Ectodermal cell (in vitro differentiated cells): ENCODE measurements at regions not wholly inside any gene's neighbourhood (a gene's known extent, or its start where the extent isn't known, plus 50 kb on each side); places are given as distances from the start of the nearest gene placed in this dataset.

Experiments used
- H3K27ac ChIP-seq: 2 replicates; pipeline ENCODE4 v1.7.0; 2013; ENCODE audit warnings: mild to moderate bottlenecking, low read depth, low read length; ENCODE audit not compliant: insufficient read depth, poor library complexity, severe bottlenecking
- H3K27me3 ChIP-seq: 2 replicates; pipeline ENCODE4 v1.7.0; 2013; ENCODE audit warnings: mild to moderate bottlenecking, low read length; ENCODE audit not compliant: insufficient read depth, control insufficient read depth, poor library complexity, severe bottlenecking
- H3K36me3 ChIP-seq: one replicate; pipeline ENCODE4 v1.7.0; 2013; ENCODE audit warnings: low read length; ENCODE audit not compliant: control insufficient read depth, insufficient read depth
- H3K4me1 ChIP-seq: one replicate; pipeline ENCODE4 v1.7.0; 2013; ENCODE audit warnings: low read length; ENCODE audit not compliant: control insufficient read depth, insufficient read depth
- H3K4me3 ChIP-seq: 2 replicates; pipeline ENCODE4 v1.7.0; 2013; ENCODE audit warnings: low read depth, low read length, control low read depth; ENCODE audit not compliant: insufficient read depth
- H3K9me3 ChIP-seq: 2 replicates; pipeline ENCODE4 v1.7.0; 2013; ENCODE audit warnings: mild to moderate bottlenecking, low read length, moderate library complexity; ENCODE audit not compliant: control insufficient read depth
- WGBS, 2 experiments: methylation state at CpG; one replicate each; pipeline ENCODE4 v1.1.7; 2013; ENCODE audit warnings: missing lambda C conversion rate in 2 of 2; 5-methylcytosine and 5-hydroxymethylcytosine counted together

DNA sequence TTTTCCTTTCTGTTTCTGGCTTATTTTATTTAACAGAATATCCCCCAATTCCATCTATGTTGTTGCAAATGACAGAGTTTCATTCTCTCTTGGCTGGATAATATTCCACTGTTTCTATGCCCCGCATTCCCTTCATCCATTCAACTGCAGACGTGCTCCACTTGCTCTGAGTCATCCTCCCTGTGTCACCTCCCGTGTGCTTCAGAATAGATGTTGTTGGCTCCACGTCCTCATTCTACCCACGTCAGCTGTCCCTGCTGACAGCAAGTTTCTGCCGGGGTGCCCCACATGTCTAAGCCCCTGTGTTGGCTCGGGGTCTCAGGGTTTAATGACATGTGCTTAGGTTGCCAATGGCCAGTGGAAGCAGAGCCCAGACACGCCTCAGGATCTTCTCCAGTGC lies 1041.0 kb downstream of the UQCRFS1 start:
- no peak overlapping the region for H3K4me3 ChIP-seq
- H3K27me3 ChIP-seq: no peaks in the 10 kb centered on the region
- 93 to 94% methylated on average over 8 of the region's 8 CpGs for WGBS, 2 experiments
- peaks cover 26% of the 10 kb centered on the region for H3K4me1 ChIP-seq
- no peaks in the 10 kb centered on the region for H3K36me3 ChIP-seq
- no peak overlapping the region for H3K27ac ChIP-seq
- peaks cover 1% of the 10 kb centered on the region for H3K9me3 ChIP-seq

DNA sequence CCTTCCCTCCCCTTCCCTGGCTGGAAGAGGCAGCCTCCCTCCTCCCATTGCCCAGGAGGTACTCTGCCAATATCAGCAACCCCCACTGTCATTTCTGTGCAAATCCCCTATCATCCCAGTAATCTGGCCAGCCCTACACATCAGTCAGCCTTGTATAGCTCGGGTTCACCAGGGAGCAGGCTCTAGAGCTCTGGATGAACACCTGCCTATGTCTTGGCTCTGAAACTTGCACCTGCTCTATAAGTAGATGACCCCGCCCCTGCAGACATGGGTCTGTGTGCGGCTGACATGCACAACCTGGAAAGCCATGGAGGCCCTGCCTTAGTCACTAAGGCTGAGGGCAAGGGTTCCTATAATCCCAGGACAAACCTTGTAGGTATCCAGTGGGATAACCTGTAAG lies 1042.9 kb downstream of the UQCRFS1 start:
- no peaks in the 10 kb centered on the region for H3K9me3 ChIP-seq
- 75 to 79% methylated on average over 3 of the region's 3 CpGs for WGBS, 2 experiments
- H3K27ac ChIP-seq: no peak overlapping the region
- H3K27me3 ChIP-seq: no peaks in the 10 kb centered on the region
- peaks cover 26% of the 10 kb centered on the region for H3K4me1 ChIP-seq
- no peak overlapping the region for H3K4me3 ChIP-seq
- no peaks in the 10 kb centered on the region for H3K36me3 ChIP-seq

DNA sequence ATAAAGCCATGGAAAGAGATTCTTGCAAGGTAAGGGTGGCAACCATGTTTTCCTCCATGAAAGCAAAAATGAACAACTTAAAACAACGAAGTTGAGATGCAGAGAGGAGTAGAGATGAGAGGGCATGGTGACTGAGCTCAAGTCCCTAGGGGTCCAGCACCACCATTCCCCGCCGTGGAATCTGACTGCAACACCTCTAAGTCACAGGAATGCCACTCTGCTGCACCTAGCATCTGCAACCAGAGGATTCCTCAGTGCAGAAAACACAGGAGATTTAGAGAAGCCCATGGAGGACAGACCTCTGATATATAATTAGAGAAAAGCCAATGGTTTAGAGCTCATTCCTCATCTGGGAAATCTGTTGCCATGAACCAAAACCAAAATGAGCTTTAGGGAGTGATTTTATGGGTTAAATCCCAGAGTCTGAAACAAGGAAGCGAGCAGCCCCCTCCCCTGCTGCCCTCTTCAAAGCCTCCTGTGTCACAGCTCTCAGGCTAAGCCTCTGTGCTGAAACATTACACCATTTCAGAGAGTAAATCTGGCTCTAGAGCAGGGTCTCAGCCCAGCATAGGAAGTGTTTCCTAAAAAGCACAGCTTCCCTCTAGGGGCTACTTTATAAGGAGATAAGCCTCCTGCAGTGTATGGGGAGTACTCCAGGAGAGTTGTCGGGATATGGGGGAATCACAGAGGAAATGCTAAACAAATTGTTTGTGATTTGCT lies 1043.6 kb downstream of the UQCRFS1 start:
- WGBS, 2 experiments: 4 to 7% methylated on average over 5 of the region's 5 CpGs
- Histone ChIP-seq H3K27ac (peak overlapping the region; percentile 85), H3K4me3 (no peak overlapping the region), H3K36me3 (no peaks in the 10 kb centered on the region), H3K27me3 (no peaks in the 10 kb centered on the region), H3K4me1 (peaks cover 31% of the 10 kb centered on the region), H3K9me3 (no peaks in the 10 kb centered on the region)

DNA sequence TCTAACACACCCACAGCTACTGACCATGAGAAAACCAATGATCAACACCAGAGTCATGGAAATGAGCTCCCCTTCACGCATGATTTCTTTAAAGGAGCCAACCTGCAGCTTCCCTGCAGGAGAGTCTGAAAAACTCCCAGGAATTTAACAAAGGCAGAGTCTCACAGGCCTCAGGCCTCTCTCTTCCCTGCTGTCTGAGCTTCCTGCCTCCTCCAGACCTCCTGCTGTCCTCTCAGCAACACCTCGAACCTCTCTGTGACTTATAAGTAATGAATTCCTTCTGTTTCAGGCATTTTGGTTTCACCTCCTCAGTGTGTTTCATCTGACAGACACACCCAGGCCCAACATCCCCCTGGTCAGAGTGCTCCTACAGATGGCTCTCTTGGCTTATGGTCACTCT lies 1044.4 kb downstream of the UQCRFS1 start:
- peaks cover 34% of the 10 kb centered on the region for H3K4me1 ChIP-seq
- no peaks in the 10 kb centered on the region for H3K36me3 ChIP-seq
- no peaks in the 10 kb centered on the region for H3K27me3 ChIP-seq
- no peaks in the 10 kb centered on the region for H3K9me3 ChIP-seq
- peak overlapping the region; percentile 85 for H3K27ac ChIP-seq
- 0 to 3% methylated on average over 2 of the region's 2 CpGs for WGBS, 2 experiments
- H3K4me3 ChIP-seq: no peak overlapping the region

DNA sequence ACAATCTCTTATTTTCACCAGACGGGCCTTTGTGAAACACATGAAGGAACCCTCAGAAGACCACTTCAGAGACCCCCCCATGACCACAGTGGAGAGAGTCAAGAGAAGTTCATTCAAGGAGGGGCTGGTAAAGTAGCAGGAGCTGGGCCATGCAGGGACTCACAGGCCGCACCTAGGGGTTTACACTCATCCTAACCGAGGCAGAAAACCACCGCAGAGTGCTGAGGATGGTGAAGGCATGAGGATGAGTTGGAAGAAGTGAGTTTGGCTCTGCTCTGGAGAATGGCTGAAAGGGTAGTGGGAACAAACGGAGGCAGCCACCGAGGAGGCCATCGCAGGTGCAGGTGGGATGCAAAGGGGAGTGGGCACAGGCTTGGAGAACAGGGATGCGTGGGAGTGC lies 1046.9 kb downstream of the UQCRFS1 start:
- Histone ChIP-seq H3K4me1 (peaks cover 34% of the 10 kb centered on the region), H3K36me3 (no peaks in the 10 kb centered on the region), H3K4me3 (no peak overlapping the region), H3K27ac (no peak overlapping the region), H3K9me3 (no peaks in the 10 kb centered on the region), H3K27me3 (no peaks in the 10 kb centered on the region)
- WGBS, 2 experiments: 80 to 81% methylated on average over 8 of the region's 8 CpGs

DNA sequence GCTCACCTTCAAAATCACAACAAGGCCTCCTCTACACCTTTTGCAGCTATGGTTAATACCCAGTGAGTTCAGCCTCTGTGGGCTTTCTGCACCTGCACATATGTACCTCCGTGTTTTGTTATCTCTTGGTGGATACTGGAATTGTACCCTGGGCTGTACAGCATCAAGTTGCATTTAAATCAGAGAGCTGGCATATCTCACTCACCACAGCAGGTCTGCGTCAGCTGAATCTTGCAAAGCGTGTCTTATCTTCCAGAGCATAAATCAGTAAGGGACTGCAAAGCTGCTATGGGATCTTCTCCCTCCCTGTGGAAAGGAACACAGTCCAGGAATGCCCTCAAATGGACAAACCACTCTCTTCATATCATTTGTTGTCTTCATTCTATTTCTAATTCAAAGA lies 1048.7 kb downstream of the UQCRFS1 start:
- no peak overlapping the region for H3K4me3 ChIP-seq
- no peak overlapping the region for H3K27ac ChIP-seq
- H3K36me3 ChIP-seq: no peaks in the 10 kb centered on the region
- H3K9me3 ChIP-seq: no peaks in the 10 kb centered on the region
- no peaks in the 10 kb centered on the region for H3K27me3 ChIP-seq
- H3K4me1 ChIP-seq: peaks cover 22% of the 10 kb centered on the region
- 94 to 98% methylated on average over 3 of the region's 3 CpGs for WGBS, 2 experiments

DNA sequence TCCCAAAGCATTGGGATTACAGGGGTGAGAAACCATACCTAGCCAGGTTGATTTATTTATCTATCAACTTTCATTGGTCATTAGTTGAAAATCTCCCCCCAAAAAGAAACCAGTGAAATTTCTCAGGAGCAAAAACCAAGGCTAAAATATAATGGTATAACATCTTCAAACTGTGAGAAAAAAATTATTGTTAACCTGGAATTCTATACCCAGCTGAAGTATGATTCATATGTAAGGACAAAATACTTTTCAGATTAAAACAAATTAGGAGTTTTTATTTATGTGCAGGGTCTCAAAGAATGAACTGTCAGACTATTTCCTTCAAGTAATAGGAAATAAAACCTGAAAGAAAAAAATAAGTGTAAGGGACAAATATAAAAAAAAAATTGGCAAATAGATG lies 1053.9 kb downstream of the UQCRFS1 start:
- Histone ChIP-seq H3K9me3 (no peaks in the 10 kb centered on the region), H3K4me3 (no peak overlapping the region), H3K27ac (no peak overlapping the region), H3K27me3 (no peaks in the 10 kb centered on the region), H3K4me1 (peaks cover under 1% of the 10 kb centered on the region), H3K36me3 (no peaks in the 10 kb centered on the region)

DNA sequence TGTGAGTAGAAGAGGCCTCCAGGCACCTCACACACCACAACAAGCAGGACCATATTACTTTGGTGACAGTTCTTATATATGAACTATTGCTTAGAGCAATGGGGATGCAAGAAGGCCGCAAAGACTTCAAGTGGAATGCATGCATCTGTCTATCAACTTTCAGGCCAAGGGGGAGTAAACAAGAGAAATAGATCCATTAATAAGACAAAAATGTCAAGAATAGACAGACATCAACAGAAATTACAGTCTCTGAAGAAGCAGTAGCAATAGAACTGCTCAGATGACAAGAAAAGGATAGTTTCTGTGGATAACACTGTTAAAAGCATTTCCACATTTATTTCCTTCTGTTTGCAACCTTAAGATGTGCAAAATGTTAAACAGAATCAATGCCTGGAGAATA lies 1057.7 kb downstream of the UQCRFS1 start:
- Histone ChIP-seq H3K27me3 (no peaks in the 10 kb centered on the region), H3K4me3 (no peak overlapping the region), H3K36me3 (no peaks in the 10 kb centered on the region), H3K4me1 (peaks cover 4% of the 10 kb centered on the region), H3K27ac (no peak overlapping the region), H3K9me3 (no peaks in the 10 kb centered on the region)
- WGBS, 2 experiments: 89% methylated on average over 1 of the region's 1 CpG

DNA sequence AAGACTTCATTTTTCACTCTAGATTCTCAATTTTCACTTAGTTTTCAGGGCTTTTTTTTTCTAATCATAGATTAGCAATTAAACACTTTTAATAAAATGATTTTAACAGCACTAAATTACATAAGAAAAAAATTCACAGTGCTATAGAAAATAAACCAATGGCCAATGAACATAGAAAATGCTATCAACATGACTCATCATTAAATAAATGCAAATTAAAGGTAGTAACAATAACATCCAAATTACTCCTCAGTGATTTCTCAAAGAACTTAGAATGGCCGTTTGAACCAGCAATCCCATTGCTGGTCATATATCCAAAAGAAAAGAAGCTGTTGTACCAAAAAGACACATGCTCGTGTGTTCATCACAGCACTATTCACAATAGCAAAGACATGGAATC lies 1058.9 kb downstream of the UQCRFS1 start:
- H3K36me3 ChIP-seq: no peaks in the 10 kb centered on the region
- H3K27ac ChIP-seq: no peak overlapping the region
- H3K9me3 ChIP-seq: no peaks in the 10 kb centered on the region
- 86 to 94% methylated on average over 2 of the region's 2 CpGs for WGBS, 2 experiments
- no peak overlapping the region for H3K4me3 ChIP-seq
- no peaks in the 10 kb centered on the region for H3K27me3 ChIP-seq
- H3K4me1 ChIP-seq: peaks cover 4% of the 10 kb centered on the region

DNA sequence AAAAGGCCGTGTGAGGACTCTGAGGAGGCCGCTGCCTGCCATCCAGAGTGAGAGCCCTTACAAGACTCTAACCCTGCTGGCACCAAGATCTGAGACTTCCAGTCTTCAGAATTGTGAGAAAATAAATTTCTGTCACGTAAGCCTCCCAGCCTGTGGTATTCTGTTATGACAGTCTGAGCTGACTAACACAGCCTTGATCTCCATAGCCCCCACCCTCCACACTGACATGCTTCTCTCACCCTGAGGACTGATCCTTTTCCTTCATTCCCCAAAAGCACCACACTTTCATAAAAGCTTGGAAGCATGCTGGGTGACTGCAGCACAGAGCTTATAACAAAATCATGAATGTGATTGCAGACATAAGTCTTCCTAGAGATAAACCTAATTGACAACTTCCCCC lies 1059.8 kb downstream of the UQCRFS1 start:
- 89 to 93% methylated on average over 3 of the region's 3 CpGs for WGBS, 2 experiments
- peaks cover 4% of the 10 kb centered on the region for H3K4me1 ChIP-seq
- no peaks in the 10 kb centered on the region for H3K27me3 ChIP-seq
- no peaks in the 10 kb centered on the region for H3K9me3 ChIP-seq
- no peak overlapping the region for H3K27ac ChIP-seq
- H3K4me3 ChIP-seq: no peak overlapping the region
- H3K36me3 ChIP-seq: no peaks in the 10 kb centered on the region

DNA sequence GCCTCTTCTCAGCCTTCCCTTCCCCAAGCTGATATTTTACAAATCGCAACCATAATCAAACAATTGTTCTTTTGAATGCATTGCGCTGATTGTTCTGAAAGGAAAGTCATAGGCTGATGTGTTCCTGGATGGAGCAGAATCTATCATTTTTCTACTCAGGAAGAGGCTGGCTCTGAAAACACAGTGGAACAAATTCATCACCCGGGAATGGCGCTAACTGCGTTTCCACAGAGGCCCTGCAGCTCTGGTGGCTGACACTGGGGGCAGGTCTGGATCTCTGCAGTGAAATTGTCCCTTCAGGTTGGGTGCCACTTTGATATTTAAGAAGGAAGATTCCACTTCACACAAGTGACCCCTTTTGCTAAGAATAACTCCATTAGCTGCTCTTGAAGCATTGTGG lies 1060.8 kb downstream of the UQCRFS1 start:
- WGBS, 2 experiments: 93 to 95% methylated on average over 5 of the region's 5 CpGs
- Histone ChIP-seq H3K4me1 (peaks cover 4% of the 10 kb centered on the region), H3K4me3 (no peak overlapping the region)

More for the DNA sequence above, 1060.8 kb downstream of the UQCRFS1 start:
- H3K27me3 ChIP-seq: no peaks in the 10 kb centered on the region
- H3K9me3 ChIP-seq: no peaks in the 10 kb centered on the region
- no peaks in the 10 kb centered on the region for H3K36me3 ChIP-seq
- H3K27ac ChIP-seq: no peak overlapping the region
